Adrenal gland (tissue), 9 donors: ENCODE measurements at regions not wholly inside any gene's neighbourhood (a gene's known extent, or its start where the extent isn't known, plus 50 kb on each side); places are given as distances from the start of the nearest gene placed in this dataset.

Experiments used
- DNase-seq, 7 donors: peaks; one replicate each; pipeline ENCODE4 v3.0.0-alpha.2; 2019 to 2020
- H3K27ac ChIP-seq, 5 donors: fragments of 200-600 bp; sonication (generic) in 4 of 5; 1 replicate in 3 of 5; 2 replicates in 2 of 5; pipeline versions ENCODE4 v1.5.1 to v1.8.0; 2016 to 2020; ENCODE audit warnings: mild to moderate bottlenecking in 1 of 5
- H3K27me3 ChIP-seq: fragments of 200-600 bp; 2 replicates; pipeline ENCODE4 v1.8.0; 2021
- H3K36me3 ChIP-seq, 2 donors: fragments of 200-600 bp; replicated peaks in 1 of 2; 1 replicate in 1 of 2; 2 replicates in 1 of 2; pipeline versions ENCODE4 v1.5.1 to v1.8.0; 2018 to 2022
- H3K4me1 ChIP-seq, 2 donors: fragments of 200-600 bp; replicated peaks in 1 of 2; 1 replicate in 1 of 2; 2 replicates in 1 of 2; pipeline versions ENCODE4 v1.5.1 to v1.8.0; 2018 to 2021
- H3K4me3 ChIP-seq, 4 donors: fragments of 200-600 bp; sonication (generic) in 3 of 4; one replicate each; pipeline ENCODE4 v1.5.1; 2016 to 2018
- H3K9me3 ChIP-seq, 3 donors: fragments of 200-600 bp; sonication (generic) in 1 of 3; replicated peaks in 1 of 3; 1 replicate in 2 of 3; 2 replicates in 1 of 3; pipeline versions ENCODE4 v1.5.1 to v1.8.0; 2016 to 2021
- CTCF ChIP-seq, 6 experiments: fragments of 450-650 bp in 4 of 6; fragments of 200-600 bp in 2 of 6; sonication (generic) in 1 of 6; IDR thresholded peaks; 1 replicate in 5 of 6; 2 replicates in 1 of 6; pipeline versions ENCODE4 v1.5.1 to v1.8.0; 2016 to 2021; ENCODE audit warnings: antibody characterized with exemption in 6 of 6, mild to moderate bottlenecking in 2 of 6, moderate library complexity in 1 of 6
- POLR2A ChIP-seq, 2 donors: fragments of 450-650 bp; IDR thresholded peaks; one replicate each; pipeline ENCODE4 v1.6.1; 2017; ENCODE audit warnings: antibody characterized with exemption in 2 of 2, mild to moderate bottlenecking in 2 of 2, moderate library complexity in 1 of 2
- WGBS, 4 donors: extraction: QIAGEN DNeasy Blood & Tissue Kit in 2 of 4; methylation state at CpG; one replicate each; pipeline versions ENCODE4 v1.1.5 to v1.1.7; 2013 to 2017; 5-methylcytosine and 5-hydroxymethylcytosine counted together
- intact Hi-C, 2 donors: fragments of 100-400 bp; cut with DNase I; formaldehyde crosslinking; loops; one replicate each; pipeline versions ENCODE4 v1.14.1 to v1.15.0; 2022 to 2023
- donor health status: healthy with polysubstance abuse.
- donor health status: Bipolar disorder and iron deficiency.
- donor health status: DM: yes; HTN: yes; CAD: no.
- donor health status: DM: no; HTN: no; CAD: no.
- donor health status: DM: no; HTN: no; CAD: no.

DNA sequence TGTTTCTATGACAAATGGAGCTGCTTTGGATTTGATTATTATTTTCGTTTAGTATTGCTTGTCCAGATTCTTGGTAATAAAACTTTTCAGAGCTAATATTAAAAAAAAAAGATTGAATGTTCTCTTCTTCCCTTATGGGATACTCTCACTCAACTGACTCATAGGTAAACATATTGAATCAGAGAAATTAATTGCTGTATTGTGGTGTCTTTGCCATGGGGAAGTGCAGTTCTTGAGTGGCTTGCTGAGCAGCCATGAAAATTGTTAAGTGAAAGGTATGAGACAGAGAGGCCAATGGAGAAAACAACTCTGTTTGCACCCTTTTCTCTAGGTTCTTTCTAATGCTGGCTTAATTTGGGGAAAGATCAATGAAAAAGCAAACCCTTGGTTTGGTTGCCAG, 149.9 kb upstream of the HMHB1 start:
- Histone ChIP-seq H3K4me3 (no peak overlapping the region), H3K4me1 (no peaks in the 10 kb centered on the region), H3K36me3 (no peaks in the 10 kb centered on the region), H3K9me3 (no peaks in the 10 kb centered on the region), H3K27me3 (no peaks in the 10 kb centered on the region), H3K27ac (no peak overlapping the region)
- no peak for DNase-seq
- no peak for TF ChIP-seq CTCF (IDR thresholded peaks at IDR 0.05)
- no peak for TF ChIP-seq POLR2A (IDR thresholded peaks at IDR 0.05)
- 51 to 61% (median 59%) methylated on average over 1 of the region's 1 CpG for WGBS, 4 donors
- intact Hi-C loops = no loop called here

DNA sequence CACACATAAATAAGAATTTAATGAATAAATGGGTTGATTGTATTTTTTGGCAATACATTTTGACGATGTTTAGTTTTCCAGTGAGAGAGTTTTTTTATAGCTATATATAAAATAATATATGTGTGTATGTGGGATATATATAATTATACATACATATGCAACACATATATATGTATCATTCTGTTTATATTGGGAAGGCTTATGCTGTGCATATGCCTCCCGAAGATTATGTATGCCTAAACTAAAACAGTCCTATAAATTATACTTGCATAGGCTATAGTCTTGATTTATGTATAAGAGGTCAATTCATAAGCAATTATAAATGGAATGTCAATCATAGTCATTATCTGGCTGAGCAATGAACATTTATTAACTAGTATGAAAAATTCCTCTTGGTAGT, 151.3 kb upstream of the HMHB1 start:
- no peak overlapping the region for H3K4me3 ChIP-seq
- H3K36me3 ChIP-seq = no peaks in the 10 kb centered on the region
- TF ChIP-seq CTCF (IDR thresholded peaks at IDR 0.05) (no peak), POLR2A (IDR thresholded peaks at IDR 0.05) (no peak)
- H3K4me1 ChIP-seq = no peaks in the 10 kb centered on the region
- intact Hi-C loops = no loop called here
- DNase-seq = no peak
- H3K27me3 ChIP-seq = no peaks in the 10 kb centered on the region
- H3K9me3 ChIP-seq = no peaks in the 10 kb centered on the region
- 81 to 90% (median 85%) methylated on average over 2 of the region's 2 CpGs for WGBS, 4 donors
- no peak overlapping the region for H3K27ac ChIP-seq

DNA sequence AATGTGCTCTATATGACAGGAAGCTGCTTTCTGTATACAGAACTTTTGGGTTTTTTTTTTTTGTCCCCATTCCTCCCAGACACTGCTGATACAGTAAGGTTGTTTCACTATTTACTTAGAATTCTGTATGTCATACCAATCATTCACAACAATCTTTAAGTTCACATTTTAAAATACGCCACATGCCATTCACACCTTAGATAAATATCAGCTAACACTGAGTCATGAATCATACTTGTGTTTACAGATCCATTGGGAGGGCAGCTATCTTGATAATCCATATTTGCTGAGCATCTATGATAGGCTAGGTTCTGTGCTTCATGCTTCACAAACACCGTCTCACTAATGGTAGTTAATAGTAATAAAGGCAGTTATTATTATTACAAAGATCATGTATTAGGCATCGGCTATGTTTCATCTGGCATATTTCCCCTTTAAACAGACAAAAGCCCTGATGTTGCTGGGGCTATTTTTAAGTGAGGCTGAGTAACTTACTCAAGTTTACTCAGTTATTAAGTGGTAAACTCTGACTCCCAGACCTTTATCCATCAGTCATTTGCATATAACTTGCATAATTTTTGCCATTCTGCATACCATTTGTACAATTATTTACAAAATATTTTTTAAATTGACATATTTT, 152.2 kb upstream of the HMHB1 start:
- 69 to 78% (median 72%) methylated on average over 3 of the region's 3 CpGs for WGBS, 4 donors
- DNase-seq = no peak
- TF ChIP-seq POLR2A (IDR thresholded peaks at IDR 0.05) = no peak
- no peak for TF ChIP-seq CTCF (IDR thresholded peaks at IDR 0.05)
- Histone ChIP-seq H3K27me3 (no peaks in the 10 kb centered on the region), H3K36me3 (no peaks in the 10 kb centered on the region), H3K9me3 (no peaks in the 10 kb centered on the region), H3K27ac (no peak overlapping the region), H3K4me1 (no peaks in the 10 kb centered on the region), H3K4me3 (no peak overlapping the region)
- intact Hi-C loops = no loop called here

DNA sequence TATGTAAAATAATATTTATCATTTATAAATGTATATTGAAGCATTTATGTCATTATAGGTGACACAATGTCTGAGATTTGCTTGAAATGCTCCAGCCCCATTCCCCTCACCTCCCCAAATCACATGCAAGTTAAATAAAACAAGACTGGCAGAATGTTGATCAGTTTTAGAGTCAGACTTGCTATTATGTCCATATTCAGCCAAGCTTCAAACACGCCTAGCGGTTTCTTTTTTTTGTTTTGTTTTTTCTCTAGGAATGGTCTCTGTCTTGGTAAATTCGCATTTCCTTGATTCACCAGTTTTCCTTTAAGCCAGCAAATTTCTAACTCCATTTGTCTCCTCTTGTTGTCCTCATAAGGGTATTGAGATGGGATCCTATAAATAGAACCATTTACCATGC, 153.0 kb upstream of the HMHB1 start:
- TF ChIP-seq CTCF (IDR thresholded peaks at IDR 0.05) (no peak), POLR2A (IDR thresholded peaks at IDR 0.05) (no peak)
- no peak for DNase-seq
- H3K36me3 ChIP-seq = no peaks in the 10 kb centered on the region
- intact Hi-C loops = no loop called here
- no peaks in the 10 kb centered on the region for H3K27me3 ChIP-seq
- no peaks in the 10 kb centered on the region for H3K4me1 ChIP-seq
- no peak overlapping the region for H3K27ac ChIP-seq
- H3K9me3 ChIP-seq = no peaks in the 10 kb centered on the region
- WGBS, 4 donors = 86 to 98% (median 93%) methylated on average over 3 of the region's 3 CpGs
- no peak overlapping the region for H3K4me3 ChIP-seq
